ENCODE measurements at regions not wholly inside any gene's neighbourhood (a gene's known extent, or its start where the extent isn't known, plus 50 kb on each side); places are given as distances from the start of the nearest gene placed in this dataset.

GRCh38 chr13:64000321-64000720, 2584.7 kb upstream of the PCDH20 start:
- TF ChIP-seq ATF7 (IDR thresholded peaks at IDR 0.05) (no peak), ATF7 (CRISPR knock-in tag; IDR thresholded peaks at IDR 0.05) (no peak), NR2F1 (CRISPR knock-in tag; IDR thresholded peaks at IDR 0.05) (no peak), STAT6 (CRISPR knock-in tag; IDR thresholded peaks at IDR 0.05; ENCODE audit: borderline replicate concordance) (no peak), GPN1 (CRISPR knock-in tag; IDR thresholded peaks at IDR 0.05; ENCODE audit: borderline replicate concordance) (no peak), HOXA5 (CRISPR knock-in tag; IDR thresholded peaks at IDR 0.05) (no peak), PHF21A (CRISPR knock-in tag; IDR thresholded peaks at IDR 0.05) (no peak), PPARG (CRISPR knock-in tag; conservative IDR thresholded peaks at IDR 0.05) (no peak), HMG20A (CRISPR knock-in tag; IDR thresholded peaks at IDR 0.05; ENCODE audit: borderline replicate concordance) (no peak), ZBTB21 (CRISPR knock-in tag; IDR thresholded peaks at IDR 0.05) (no peak), ZNF83 (CRISPR knock-in tag; IDR thresholded peaks at IDR 0.05; ENCODE audit: borderline replicate concordance) (no peak), MBNL3 (CRISPR knock-in tag; conservative IDR thresholded peaks at IDR 0.05) (no peak), BORCS8-MEF2B (CRISPR knock-in tag; IDR thresholded peaks at IDR 0.05) (no peak), CREB1 (IDR thresholded peaks at IDR 0.05) (no peak), CREB1 (CRISPR knock-in tag; IDR thresholded peaks at IDR 0.05) (no peak), KDM3A (CRISPR knock-in tag; IDR thresholded peaks at IDR 0.05; ENCODE audit: low read depth) (no peak), STAT5B (CRISPR knock-in tag; IDR thresholded peaks at IDR 0.05) (no peak), SMARCE1 (IDR thresholded peaks at IDR 0.05; ENCODE audit: borderline replicate concordance) (no peak), MLLT10 (CRISPR knock-in tag; IDR thresholded peaks at IDR 0.05) (no peak), ZNF34 (CRISPR knock-in tag; IDR thresholded peaks at IDR 0.05; ENCODE audit: borderline replicate concordance) (no peak), RFX5 (IDR thresholded peaks at IDR 0.05; ENCODE audit: low read depth, low read length) (no peak)
- in situ Hi-C loops (cut with HindIII; ENCODE audit: extremely low pct_ligation_motif_present, low pct_unique_long_range_greater_than_20kb): no loop called here
- Histone ChIP-seq H4K20me1 (ENCODE audit: insufficient read depth, low read length) (no peaks in the 10 kb centered on the region), H3K9ac (ENCODE audit: insufficient read depth, low read depth, low read length) (no peak overlapping the region), H3K4me3 (replicated peaks in 1 of 3; ENCODE audit: insufficient read depth in 1 of 3, low read depth in 2 of 3, low read length in 3 of 3) (no peak overlapping the region), H3K9me3 (ENCODE audit: low read length) (no peaks in the 10 kb centered on the region), H3K79me2 (ENCODE audit: insufficient read depth, low read length) (no peaks in the 10 kb centered on the region), H3K27me3 (ENCODE audit: control insufficient read depth in 1 of 2, insufficient read depth in 2 of 2, low read length in 2 of 2) (no peaks in the 10 kb centered on the region), H3K27ac (ENCODE audit: extremely low read length, insufficient read depth, low read length) (no peak overlapping the region), H3K36me3 (replicated peaks in 1 of 2; ENCODE audit: control insufficient read depth in 1 of 2, insufficient read depth in 2 of 2, low read length in 2 of 2) (no peaks in the 10 kb centered on the region), H3K4me2 (ENCODE audit: low read depth, low read length) (no peak overlapping the region), H3K4me1 (ENCODE audit: insufficient read depth, low read length) (no peaks in the 10 kb centered on the region), H2AFZ (ENCODE audit: low read length) (no peak overlapping the region)
- WGBS (ENCODE audit: low lambda C conversion rate): 80% methylated on average over 4 of the region's 4 CpGs
- ChIA-PET POLR2A (no interaction called here), CTCF (ENCODE audit: low intra/inter-chr PET ratio, low total read pairs) (no interaction called here)
- BruUV-seq (replicated peaks): no TSS peak
- no peak for FAIRE-seq
- no peak for DNase-seq (ENCODE audit: low spot score)
- ATAC-seq: no peak
- intact Hi-C loops (cut with micrococcal nuclease; ENCODE audit: unreplicated experiment): no loop called here
